Effector memory CD8-positive, alpha-beta T cell (primary cell): ENCODE measurements at regions not wholly inside any gene's neighbourhood (a gene's known extent, or its start where the extent isn't known, plus 50 kb on each side); places are given as distances from the start of the nearest gene placed in this dataset.

ENCODE experiments used
- ATAC-seq: fragments of 150-1000 bp; cut with Tn5 transposase; replicated peaks from 2 replicates; pipeline ENCODE4 v1.10.0; 2021; ENCODE audit warnings: mild to moderate bottlenecking, moderate library complexity
- DNase-seq, 3 experiments: peaks; one replicate each; pipeline ENCODE4 v3.0.0; 2021
- H3K27ac Mint-ChIP-seq, 2 donors: one replicate each; pipeline ENCODE4 v1.8.0; 2022; ENCODE audit warnings: mild to moderate bottlenecking in 2 of 2, mixed read lengths in 2 of 2, moderate library complexity in 2 of 2
- H3K27me3 Mint-ChIP-seq, 2 donors: one replicate each; pipeline ENCODE4 v1.8.0; 2022; ENCODE audit warnings: mixed read lengths in 2 of 2
- H3K36me3 Mint-ChIP-seq: one replicate; pipeline ENCODE4 v1.8.0; 2022; ENCODE audit warnings: mild to moderate bottlenecking, moderate library complexity, mixed read lengths; ENCODE audit not compliant: insufficient read depth
- H3K4me1 Mint-ChIP-seq, 2 donors: one replicate each; pipeline ENCODE4 v1.8.0; 2022; ENCODE audit warnings: low read depth in 2 of 2, mixed read lengths in 2 of 2
- H3K4me3 Mint-ChIP-seq, 2 donors: one replicate each; pipeline ENCODE4 v1.8.0; 2022; ENCODE audit warnings: mild to moderate bottlenecking in 2 of 2, mixed read lengths in 2 of 2, moderate library complexity in 2 of 2
- H3K9me3 Mint-ChIP-seq, 2 donors: one replicate each; pipeline ENCODE4 v1.8.0; 2022; ENCODE audit warnings: mixed read lengths in 2 of 2

- H3K4me3 Mint-ChIP-seq, result no peak overlapping the region
- DNase-seq (no peak), ATAC-seq (no peak)
- H3K27ac Mint-ChIP-seq, result no peak overlapping the region
- H3K9me3 Mint-ChIP-seq, result peaks cover 2 to 11% of the 10 kb centered on the region in 2 donors
- H3K4me1 Mint-ChIP-seq, result no peaks in the 10 kb centered on the region
- H3K27me3 Mint-ChIP-seq, result no peaks in the 10 kb centered on the region
- no peaks in the 10 kb centered on the region for H3K36me3 Mint-ChIP-seq
Measured at GRCh38 chr3:75075158-75075557, 460.7 kb upstream of the CNTN3 start.

GRCh38 chr3:75076481-75076880 is 462.0 kb upstream of the CNTN3 start:
- Mint-ChIP-seq H3K27ac (no peak overlapping the region), H3K4me3 (no peak overlapping the region), H3K27me3 (no peaks in the 10 kb centered on the region), H3K4me1 (no peaks in the 10 kb centered on the region), H3K36me3 (no peaks in the 10 kb centered on the region), H3K9me3 (peaks cover 0 to 11% of the 10 kb centered on the region in 2 donors)
- ATAC-seq (no peak), DNase-seq (no peak)

GRCh38 chr3:75078290-75078689 is 463.8 kb upstream of the CNTN3 start:
- Mint-ChIP-seq H3K27me3 (no peaks in the 10 kb centered on the region), H3K4me3 (no peak overlapping the region), H3K36me3 (no peaks in the 10 kb centered on the region), H3K27ac (no peak overlapping the region), H3K4me1 (no peaks in the 10 kb centered on the region), H3K9me3 (peaks cover 0 to 11% of the 10 kb centered on the region in 2 donors)
- ATAC-seq, result no peak
- no peak for DNase-seq

GRCh38 chr3:75082845-75083244 is 468.4 kb upstream of the CNTN3 start:
- no peak for DNase-seq
- H3K27me3 Mint-ChIP-seq, result no peaks in the 10 kb centered on the region
- H3K9me3 Mint-ChIP-seq, result peaks cover 2 to 8% of the 10 kb centered on the region in 2 donors
- H3K27ac Mint-ChIP-seq, result no peak overlapping the region
- H3K4me3 Mint-ChIP-seq, result no peak overlapping the region
- ATAC-seq, result no peak
- H3K36me3 Mint-ChIP-seq, result no peaks in the 10 kb centered on the region
- H3K4me1 Mint-ChIP-seq, result no peaks in the 10 kb centered on the region

GRCh38 chr3:75089841-75090240 is 475.4 kb upstream of the CNTN3 start:
- Mint-ChIP-seq H3K9me3 (peaks cover 2 to 13% of the 10 kb centered on the region in 2 donors), H3K4me1 (no peaks in the 10 kb centered on the region), H3K36me3 (no peaks in the 10 kb centered on the region), H3K27ac (no peak overlapping the region), H3K27me3 (no peaks in the 10 kb centered on the region), H3K4me3 (no peak overlapping the region)
- no peak for ATAC-seq
- no peak for DNase-seq

GRCh38 chr3:75101329-75102147 is 487.1 kb upstream of the CNTN3 start:
- H3K36me3 Mint-ChIP-seq, result no peaks in the 10 kb centered on the region
- no peak for DNase-seq

GRCh38 chr3:75110741-75111140 is 496.3 kb upstream of the CNTN3 start:
- ATAC-seq (no peak), DNase-seq (no peak)
- peaks cover 3 to 6% of the 10 kb centered on the region in 2 donors for H3K9me3 Mint-ChIP-seq
- H3K27ac Mint-ChIP-seq, result no peak overlapping the region
- no peaks in the 10 kb centered on the region for H3K36me3 Mint-ChIP-seq
- no peak overlapping the region for H3K4me3 Mint-ChIP-seq
- no peaks in the 10 kb centered on the region for H3K27me3 Mint-ChIP-seq
- no peaks in the 10 kb centered on the region for H3K4me1 Mint-ChIP-seq

More at GRCh38 chr3:75101329-75102147, 487.1 kb upstream of the CNTN3 start:
- Mint-ChIP-seq H3K27me3 (no peaks in the 10 kb centered on the region), H3K27ac (no peak overlapping the region), H3K4me3 (no peak overlapping the region), H3K9me3 (peaks cover 10 to 17% of the 10 kb centered on the region in 2 donors), H3K4me1 (no peaks in the 10 kb centered on the region)
- no peak for ATAC-seq

GRCh38 chr3:75115695-75116094 is 501.2 kb upstream of the CNTN3 start:
- no peaks in the 10 kb centered on the region for H3K36me3 Mint-ChIP-seq
- H3K9me3 Mint-ChIP-seq, result peaks cover 0 to 11% of the 10 kb centered on the region in 2 donors
- no peak overlapping the region for H3K4me3 Mint-ChIP-seq
- H3K4me1 Mint-ChIP-seq, result no peaks in the 10 kb centered on the region
- no peaks in the 10 kb centered on the region for H3K27me3 Mint-ChIP-seq
- H3K27ac Mint-ChIP-seq, result no peak overlapping the region
- ATAC-seq, result no peak
- DNase-seq, result no peak

- Mint-ChIP-seq H3K27me3 (no peaks in the 10 kb centered on the region), H3K4me1 (no peaks in the 10 kb centered on the region), H3K4me3 (no peak overlapping the region), H3K9me3 (peaks cover 0 to 9% of the 10 kb centered on the region in 2 donors), H3K27ac (no peak overlapping the region), H3K36me3 (no peaks in the 10 kb centered on the region)
- DNase-seq (no peak), ATAC-seq (no peak)
Measured at GRCh38 chr3:75118779-75119178, 504.3 kb upstream of the CNTN3 start.

GRCh38 chr3:75126556-75126955 is 512.1 kb upstream of the CNTN3 start:
- Mint-ChIP-seq H3K36me3 (peaks cover 3% of the 10 kb centered on the region), H3K4me3 (no peak overlapping the region), H3K27me3 (no peaks in the 10 kb centered on the region), H3K9me3 (peaks cover 1 to 7% of the 10 kb centered on the region in 2 donors), H3K27ac (no peak overlapping the region), H3K4me1 (no peaks in the 10 kb centered on the region)
- ATAC-seq (no peak), DNase-seq (no peak)

- no peaks in the 10 kb centered on the region for H3K27me3 Mint-ChIP-seq
- H3K4me3 Mint-ChIP-seq, result no peak overlapping the region
- H3K36me3 Mint-ChIP-seq, result peaks cover 3% of the 10 kb centered on the region
- no peak for DNase-seq
- no peak overlapping the region for H3K27ac Mint-ChIP-seq
- no peak for ATAC-seq
- no peaks in the 10 kb centered on the region for H3K4me1 Mint-ChIP-seq
- H3K9me3 Mint-ChIP-seq, result peaks cover 1 to 11% of the 10 kb centered on the region in 2 donors
Measured at GRCh38 chr3:75129101-75129500, 514.6 kb upstream of the CNTN3 start.

GRCh38 chr3:75136100-75136897 is 521.8 kb upstream of the CNTN3 start:
- H3K4me1 Mint-ChIP-seq, result no peaks in the 10 kb centered on the region
- peaks cover 4 to 18% of the 10 kb centered on the region in 2 donors for H3K9me3 Mint-ChIP-seq
- ATAC-seq, result no peak
- no peak overlapping the region for H3K27ac Mint-ChIP-seq
- no peak for DNase-seq
- H3K36me3 Mint-ChIP-seq, result no peaks in the 10 kb centered on the region
- H3K27me3 Mint-ChIP-seq, result no peaks in the 10 kb centered on the region
- H3K4me3 Mint-ChIP-seq, result no peak overlapping the region

GRCh38 chr3:75138345-75138744 is 523.9 kb upstream of the CNTN3 start:
- H3K27me3 Mint-ChIP-seq, result no peaks in the 10 kb centered on the region
- H3K4me3 Mint-ChIP-seq, result no peak overlapping the region
- ATAC-seq, result no peak
- H3K36me3 Mint-ChIP-seq, result no peaks in the 10 kb centered on the region
- H3K27ac Mint-ChIP-seq, result no peak overlapping the region
- H3K4me1 Mint-ChIP-seq, result no peaks in the 10 kb centered on the region
- no peak for DNase-seq
- peaks cover 5 to 18% of the 10 kb centered on the region in 2 donors for H3K9me3 Mint-ChIP-seq
